Panc1 (cell line): ENCODE measurements at regions not wholly inside any gene's neighbourhood (a gene's known extent, or its start where the extent isn't known, plus 50 kb on each side); places are given as distances from the start of the nearest gene placed in this dataset.

Source experiments
- SIN3A ChIP-seq: IDR thresholded peaks from 2 replicates; pipeline ENCODE4 v1.6.1; 2012; ENCODE audit warnings: low read depth, mild to moderate bottlenecking, low read length, moderate library complexity, borderline replicate concordance; ENCODE audit not compliant: insufficient read depth
- TCF7L2 ChIP-seq: IDR thresholded peaks from 2 replicates; pipeline ENCODE4 v1.6.1; 2011; ENCODE audit warnings: mild to moderate bottlenecking, low read depth, low read length, inconsistent platforms
- TF ChIP-seq, protein P1 (sequence below): fragments of 450-650 bp; IDR thresholded peaks from 2 replicates; pipeline ENCODE4 v1.5.1; 2017; ENCODE audit warnings: mild to moderate bottlenecking
- TF ChIP-seq, protein P2 (sequence below), 2 experiments: IDR thresholded peaks; 2 replicates each; pipeline ENCODE4 v1.6.1; 2011 to 2012; ENCODE audit warnings: low read depth in 2 of 2, control low read depth in 1 of 2, low read length in 1 of 2, mild to moderate bottlenecking in 1 of 2, moderate library complexity in 1 of 2; ENCODE audit not compliant: insufficient read depth in 1 of 2

- TF ChIP-seq, protein P1, sequence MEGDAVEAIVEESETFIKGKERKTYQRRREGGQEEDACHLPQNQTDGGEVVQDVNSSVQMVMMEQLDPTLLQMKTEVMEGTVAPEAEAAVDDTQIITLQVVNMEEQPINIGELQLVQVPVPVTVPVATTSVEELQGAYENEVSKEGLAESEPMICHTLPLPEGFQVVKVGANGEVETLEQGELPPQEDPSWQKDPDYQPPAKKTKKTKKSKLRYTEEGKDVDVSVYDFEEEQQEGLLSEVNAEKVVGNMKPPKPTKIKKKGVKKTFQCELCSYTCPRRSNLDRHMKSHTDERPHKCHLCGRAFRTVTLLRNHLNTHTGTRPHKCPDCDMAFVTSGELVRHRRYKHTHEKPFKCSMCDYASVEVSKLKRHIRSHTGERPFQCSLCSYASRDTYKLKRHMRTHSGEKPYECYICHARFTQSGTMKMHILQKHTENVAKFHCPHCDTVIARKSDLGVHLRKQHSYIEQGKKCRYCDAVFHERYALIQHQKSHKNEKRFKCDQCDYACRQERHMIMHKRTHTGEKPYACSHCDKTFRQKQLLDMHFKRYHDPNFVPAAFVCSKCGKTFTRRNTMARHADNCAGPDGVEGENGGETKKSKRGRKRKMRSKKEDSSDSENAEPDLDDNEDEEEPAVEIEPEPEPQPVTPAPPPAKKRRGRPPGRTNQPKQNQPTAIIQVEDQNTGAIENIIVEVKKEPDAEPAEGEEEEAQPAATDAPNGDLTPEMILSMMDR, result no peak
- TF ChIP-seq SIN3A, result no peak
- TF ChIP-seq TCF7L2, result no peak
- TF ChIP-seq, protein P2, sequence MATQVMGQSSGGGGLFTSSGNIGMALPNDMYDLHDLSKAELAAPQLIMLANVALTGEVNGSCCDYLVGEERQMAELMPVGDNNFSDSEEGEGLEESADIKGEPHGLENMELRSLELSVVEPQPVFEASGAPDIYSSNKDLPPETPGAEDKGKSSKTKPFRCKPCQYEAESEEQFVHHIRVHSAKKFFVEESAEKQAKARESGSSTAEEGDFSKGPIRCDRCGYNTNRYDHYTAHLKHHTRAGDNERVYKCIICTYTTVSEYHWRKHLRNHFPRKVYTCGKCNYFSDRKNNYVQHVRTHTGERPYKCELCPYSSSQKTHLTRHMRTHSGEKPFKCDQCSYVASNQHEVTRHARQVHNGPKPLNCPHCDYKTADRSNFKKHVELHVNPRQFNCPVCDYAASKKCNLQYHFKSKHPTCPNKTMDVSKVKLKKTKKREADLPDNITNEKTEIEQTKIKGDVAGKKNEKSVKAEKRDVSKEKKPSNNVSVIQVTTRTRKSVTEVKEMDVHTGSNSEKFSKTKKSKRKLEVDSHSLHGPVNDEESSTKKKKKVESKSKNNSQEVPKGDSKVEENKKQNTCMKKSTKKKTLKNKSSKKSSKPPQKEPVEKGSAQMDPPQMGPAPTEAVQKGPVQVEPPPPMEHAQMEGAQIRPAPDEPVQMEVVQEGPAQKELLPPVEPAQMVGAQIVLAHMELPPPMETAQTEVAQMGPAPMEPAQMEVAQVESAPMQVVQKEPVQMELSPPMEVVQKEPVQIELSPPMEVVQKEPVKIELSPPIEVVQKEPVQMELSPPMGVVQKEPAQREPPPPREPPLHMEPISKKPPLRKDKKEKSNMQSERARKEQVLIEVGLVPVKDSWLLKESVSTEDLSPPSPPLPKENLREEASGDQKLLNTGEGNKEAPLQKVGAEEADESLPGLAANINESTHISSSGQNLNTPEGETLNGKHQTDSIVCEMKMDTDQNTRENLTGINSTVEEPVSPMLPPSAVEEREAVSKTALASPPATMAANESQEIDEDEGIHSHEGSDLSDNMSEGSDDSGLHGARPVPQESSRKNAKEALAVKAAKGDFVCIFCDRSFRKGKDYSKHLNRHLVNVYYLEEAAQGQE (IDR thresholded peaks at IDR 0.05; ENCODE audit: insufficient read depth in 1 of 2, low read depth in 2 of 2, low read length in 1 of 2), result no peak
Measured at GRCh38 chr2:3082705-3083104, 294.9 kb downstream of the EIPR1 start.
